ENCODE measurements at regions not wholly inside any gene's neighbourhood (a gene's known extent, or its start where the extent isn't known, plus 50 kb on each side); places are given as distances from the start of the nearest gene placed in this dataset.

DNA sequence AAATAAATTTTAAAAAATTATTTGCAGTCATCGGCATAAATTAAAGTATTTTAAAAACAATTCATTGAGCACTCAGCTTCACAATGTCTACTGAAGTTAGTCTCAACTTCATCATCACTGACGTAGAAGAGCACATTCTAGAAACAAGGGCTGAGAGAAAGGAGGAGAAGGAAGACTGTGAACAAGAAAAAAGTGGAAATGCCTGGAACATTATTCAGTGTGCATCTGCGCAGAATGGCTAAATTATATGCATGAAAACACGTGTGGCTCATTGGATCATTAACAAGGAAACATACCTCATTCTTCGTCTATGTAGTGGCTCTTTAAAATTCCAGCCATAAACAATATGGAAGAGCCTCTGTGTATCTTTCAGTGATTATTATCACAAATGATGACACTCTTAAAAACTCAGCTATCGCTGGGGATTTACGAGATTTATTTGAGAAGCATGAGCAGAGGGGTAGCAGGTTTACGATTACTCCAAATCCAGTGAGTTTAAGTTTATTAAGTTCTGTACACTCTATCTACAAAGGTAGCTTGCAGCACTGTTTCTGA lies 404.2 kb upstream of the CDIN1 start:
- DNase-seq (ENCODE audit: low read depth in 1 of 2, low spot score in 1 of 2) (no peak), ATAC-seq (no peak), FAIRE-seq (no peak)
- H3K4me3 ChIP-seq, result no peak overlapping the region
- peaks cover 33% of the 10 kb centered on the region; the same call in 2 of the 3 replicates for H3K4me1 ChIP-seq
- no peak overlapping the region for H3K4me2 ChIP-seq
- WGBS (ENCODE audit: missing lambda C conversion rate), result 90% methylated on average over 8 of the region's 8 CpGs
- no peak overlapping the region for H3K27ac ChIP-seq
- ChIA-PET CTCF (interaction anchor here (0.8 kb wide), 1 partner anchor 12 kb away, joined by 3 read pairs; no protein-coding TSS in a partner anchor), POLR2A (no interaction called here)
- no peak for TF ChIP-seq KDM5A (IDR thresholded peaks at IDR 0.05)
- peak; percentile 15 for TF ChIP-seq MAFK (IDR thresholded peaks at IDR 0.05; ENCODE audit: partially characterized antibody)
- H3K9me3 ChIP-seq, result no peaks in the 10 kb centered on the region

DNA sequence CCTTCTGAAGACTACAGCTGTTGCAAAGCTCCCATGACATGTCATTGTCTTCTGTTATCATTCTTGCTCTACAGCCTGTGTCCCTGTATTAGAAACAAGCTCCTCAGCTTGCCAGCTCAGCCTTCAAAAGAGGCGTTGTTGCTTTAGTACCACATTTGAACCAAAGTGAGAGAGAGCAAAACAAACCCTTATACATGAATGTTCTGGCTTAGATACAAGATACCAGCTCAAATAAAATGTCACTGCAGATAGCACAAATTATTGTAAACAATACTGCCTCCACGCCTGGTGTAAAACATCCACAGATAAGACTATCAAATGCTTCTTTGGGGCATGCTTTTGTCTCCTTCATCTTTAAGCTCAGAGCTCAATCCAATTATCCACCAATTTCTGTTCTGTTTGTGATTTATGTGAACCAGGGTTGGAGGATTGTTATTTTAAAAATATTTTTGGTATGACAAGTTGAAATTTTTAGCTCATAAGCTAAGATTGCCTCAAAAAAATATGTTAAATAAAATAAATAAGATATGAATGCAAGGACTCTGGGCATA lies 403.6 kb upstream of the CDIN1 start:
- Histone ChIP-seq H3K4me2 (no peak overlapping the region), H3K4me1 (peaks cover 33% of the 10 kb centered on the region; the same call in 2 of the 3 replicates), H3K9me3 (no peaks in the 10 kb centered on the region), H3K4me3 (no peak overlapping the region), H3K27ac (no peak overlapping the region)
- WGBS (ENCODE audit: missing lambda C conversion rate), result 50% methylated on average over 2 of the region's 2 CpGs
- FAIRE-seq (no peak), DNase-seq (ENCODE audit: low read depth in 1 of 2, low spot score in 1 of 2) (no peak), ATAC-seq (no peak)
- POLR2A ChIA-PET, result no interaction called here
- CTCF ChIA-PET, result interaction anchor here (0.8 kb wide), 1 partner anchor 12 kb away, joined by 3 read pairs; no protein-coding TSS in a partner anchor
- TF ChIP-seq FOSB (CRISPR knock-in tag; IDR thresholded peaks at IDR 0.05), result no peak
- no peak for TF ChIP-seq HOXB5 (CRISPR knock-in tag; IDR thresholded peaks at IDR 0.05)

DNA sequence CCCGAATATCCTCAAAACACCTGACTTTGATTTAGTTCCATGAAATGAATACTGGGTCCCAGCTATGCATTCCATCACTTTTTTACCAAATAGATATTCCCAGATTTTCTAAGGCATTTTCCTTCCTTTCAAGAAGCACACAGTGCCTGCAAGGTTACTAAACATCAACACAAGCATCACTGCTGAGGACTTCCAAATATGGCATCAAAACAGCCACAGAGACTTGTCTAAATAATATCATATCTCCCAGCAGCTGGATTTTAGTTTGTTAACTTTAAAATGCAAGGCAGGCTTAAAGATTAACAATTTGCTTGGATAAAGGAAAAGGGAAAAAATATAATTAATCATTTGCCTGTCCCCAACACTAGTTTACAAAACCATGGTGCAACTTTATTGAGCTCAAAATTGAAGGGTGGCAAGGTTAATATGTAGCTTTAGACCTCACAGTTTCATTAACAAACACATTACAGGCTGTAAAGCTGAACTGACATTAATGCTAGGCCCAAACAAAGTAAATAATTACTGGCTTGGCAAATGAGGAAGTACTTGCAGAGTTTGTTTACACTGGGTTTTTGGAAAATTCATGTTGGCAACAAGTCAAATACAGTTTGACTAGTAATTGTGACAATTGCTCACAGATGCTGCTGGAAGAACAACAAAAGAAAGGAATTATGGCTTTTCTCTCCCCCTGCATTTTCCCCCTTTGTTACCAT lies 401.7 kb upstream of the CDIN1 start:
- peak in 1 of 2 experiments; percentile 84; a peak in 3 of 6 replicates for ATAC-seq
- no peak overlapping the region for H3K4me3 ChIP-seq
- H3K9me3 ChIP-seq, result no peaks in the 10 kb centered on the region
- no peak for FAIRE-seq
- POLR2A ChIA-PET, result no interaction called here
- peak overlapping the region; percentile 43 to 54; a peak in 3 of 6 replicates for H3K27ac ChIP-seq
- peaks cover 31% of the 10 kb centered on the region; the same call in 2 of the 3 replicates for H3K4me1 ChIP-seq
- TF ChIP-seq NPAS2 (CRISPR knock-in tag; IDR thresholded peaks at IDR 0.05; ENCODE audit: borderline replicate concordance) (no peak), JUNB (IDR thresholded peaks at IDR 0.05) (peak; percentile 17; the same call in 1 of the 2 replicates), JUN (IDR thresholded peaks at IDR 0.05) (peak in 1 of 2 experiments; percentile 23; a peak in 1 of 5 replicates), CEBPB (IDR thresholded peaks at IDR 0.05) (peak in 1 of 2 experiments; percentile 22; a peak in 1 of 4 replicates), GATA3 (IDR thresholded peaks at IDR 0.05; ENCODE audit: borderline replicate concordance) (peak; percentile 70)
- TF ChIP-seq, protein P1, sequence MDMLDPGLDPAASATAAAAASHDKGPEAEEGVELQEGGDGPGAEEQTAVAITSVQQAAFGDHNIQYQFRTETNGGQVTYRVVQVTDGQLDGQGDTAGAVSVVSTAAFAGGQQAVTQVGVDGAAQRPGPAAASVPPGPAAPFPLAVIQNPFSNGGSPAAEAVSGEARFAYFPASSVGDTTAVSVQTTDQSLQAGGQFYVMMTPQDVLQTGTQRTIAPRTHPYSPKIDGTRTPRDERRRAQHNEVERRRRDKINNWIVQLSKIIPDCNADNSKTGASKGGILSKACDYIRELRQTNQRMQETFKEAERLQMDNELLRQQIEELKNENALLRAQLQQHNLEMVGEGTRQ (IDR thresholded peaks at IDR 0.05), result no peak
- CTCF ChIA-PET, result no interaction called here
- H3K4me2 ChIP-seq, result peak overlapping the region; percentile 43
- WGBS (ENCODE audit: missing lambda C conversion rate), result 18% methylated on average over 1 of the region's 1 CpG
- DNase-seq (ENCODE audit: low read depth in 1 of 2, low spot score in 1 of 2), result peak in 1 of 2 experiments; percentile 81

DNA sequence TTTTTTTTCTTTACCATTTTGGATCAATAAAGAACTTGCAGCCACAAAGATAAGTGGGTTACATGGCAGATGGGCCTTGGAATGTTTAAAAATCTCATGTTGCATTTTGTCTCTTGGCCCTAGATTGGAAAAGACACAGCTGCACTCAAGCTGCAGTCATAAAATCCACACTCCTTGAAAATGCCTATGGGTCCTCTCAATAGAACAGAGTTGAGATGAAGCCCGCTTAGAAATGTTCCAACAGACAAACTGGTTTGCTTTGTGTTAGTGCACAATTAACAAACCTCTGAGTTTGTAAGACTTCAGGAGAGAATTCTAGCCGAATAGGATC lies 401.2 kb upstream of the CDIN1 start:
- DNase-seq (ENCODE audit: low read depth in 1 of 2, low spot score in 1 of 2) (no peak), FAIRE-seq (no peak), ATAC-seq (no peak)
- Histone ChIP-seq H3K4me1 (peaks cover 26% of the 10 kb centered on the region; the same call in 2 of the 3 replicates), H3K27ac (peak overlapping the region in 1 of 2 experiments; percentile 54; a peak in 3 of 6 replicates), H3K4me3 (no peak overlapping the region), H3K9me3 (no peaks in the 10 kb centered on the region), H3K4me2 (peak overlapping the region; percentile 43)
- WGBS (ENCODE audit: missing lambda C conversion rate), result 79% methylated on average over 2 of the region's 2 CpGs
- ChIA-PET CTCF (no interaction called here), POLR2A (no interaction called here)
- TF ChIP-seq, protein P2, sequence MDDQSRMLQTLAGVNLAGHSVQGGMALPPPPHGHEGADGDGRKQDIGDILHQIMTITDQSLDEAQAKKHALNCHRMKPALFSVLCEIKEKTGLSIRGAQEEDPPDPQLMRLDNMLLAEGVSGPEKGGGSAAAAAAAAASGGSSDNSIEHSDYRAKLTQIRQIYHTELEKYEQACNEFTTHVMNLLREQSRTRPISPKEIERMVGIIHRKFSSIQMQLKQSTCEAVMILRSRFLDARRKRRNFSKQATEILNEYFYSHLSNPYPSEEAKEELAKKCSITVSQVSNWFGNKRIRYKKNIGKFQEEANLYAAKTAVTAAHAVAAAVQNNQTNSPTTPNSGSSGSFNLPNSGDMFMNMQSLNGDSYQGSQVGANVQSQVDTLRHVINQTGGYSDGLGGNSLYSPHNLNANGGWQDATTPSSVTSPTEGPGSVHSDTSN (IDR thresholded peaks at IDR 0.05), result no peak
- TF ChIP-seq SMC3 (IDR thresholded peaks at IDR 0.05), result no peak
- TF ChIP-seq MYC (IDR thresholded peaks at IDR 0.05; ENCODE audit: borderline replicate concordance, low read length), result no peak
- no peak for TF ChIP-seq ZC3H11A (IDR thresholded peaks at IDR 0.05)
- TF ChIP-seq BHLHE40 (IDR thresholded peaks at IDR 0.05; ENCODE audit: low read depth, low read length), result no peak
- no peak for TF ChIP-seq JUN (IDR thresholded peaks at IDR 0.05)
- TF ChIP-seq, protein P3, sequence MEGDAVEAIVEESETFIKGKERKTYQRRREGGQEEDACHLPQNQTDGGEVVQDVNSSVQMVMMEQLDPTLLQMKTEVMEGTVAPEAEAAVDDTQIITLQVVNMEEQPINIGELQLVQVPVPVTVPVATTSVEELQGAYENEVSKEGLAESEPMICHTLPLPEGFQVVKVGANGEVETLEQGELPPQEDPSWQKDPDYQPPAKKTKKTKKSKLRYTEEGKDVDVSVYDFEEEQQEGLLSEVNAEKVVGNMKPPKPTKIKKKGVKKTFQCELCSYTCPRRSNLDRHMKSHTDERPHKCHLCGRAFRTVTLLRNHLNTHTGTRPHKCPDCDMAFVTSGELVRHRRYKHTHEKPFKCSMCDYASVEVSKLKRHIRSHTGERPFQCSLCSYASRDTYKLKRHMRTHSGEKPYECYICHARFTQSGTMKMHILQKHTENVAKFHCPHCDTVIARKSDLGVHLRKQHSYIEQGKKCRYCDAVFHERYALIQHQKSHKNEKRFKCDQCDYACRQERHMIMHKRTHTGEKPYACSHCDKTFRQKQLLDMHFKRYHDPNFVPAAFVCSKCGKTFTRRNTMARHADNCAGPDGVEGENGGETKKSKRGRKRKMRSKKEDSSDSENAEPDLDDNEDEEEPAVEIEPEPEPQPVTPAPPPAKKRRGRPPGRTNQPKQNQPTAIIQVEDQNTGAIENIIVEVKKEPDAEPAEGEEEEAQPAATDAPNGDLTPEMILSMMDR (IDR thresholded peaks at IDR 0.05), result no peak
- TF ChIP-seq, protein P4, sequence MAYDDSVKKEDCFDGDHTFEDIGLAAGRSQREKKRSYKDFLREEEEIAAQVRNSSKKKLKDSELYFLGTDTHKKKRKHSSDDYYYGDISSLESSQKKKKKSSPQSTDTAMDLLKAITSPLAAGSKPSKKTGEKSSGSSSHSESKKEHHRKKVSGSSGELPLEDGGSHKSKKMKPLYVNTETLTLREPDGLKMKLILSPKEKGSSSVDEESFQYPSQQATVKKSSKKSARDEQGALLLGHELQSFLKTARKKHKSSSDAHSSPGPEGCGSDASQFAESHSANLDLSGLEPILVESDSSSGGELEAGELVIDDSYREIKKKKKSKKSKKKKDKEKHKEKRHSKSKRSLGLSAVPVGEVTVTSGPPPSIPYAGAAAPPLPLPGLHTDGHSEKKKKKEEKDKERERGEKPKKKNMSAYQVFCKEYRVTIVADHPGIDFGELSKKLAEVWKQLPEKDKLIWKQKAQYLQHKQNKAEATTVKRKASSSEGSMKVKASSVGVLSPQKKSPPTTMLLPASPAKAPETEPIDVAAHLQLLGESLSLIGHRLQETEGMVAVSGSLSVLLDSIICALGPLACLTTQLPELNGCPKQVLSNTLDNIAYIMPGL (CRISPR knock-in tag; IDR thresholded peaks at IDR 0.05; ENCODE audit: borderline replicate concordance), result no peak
- TF ChIP-seq NPAS2 (CRISPR knock-in tag; IDR thresholded peaks at IDR 0.05; ENCODE audit: borderline replicate concordance), result no peak
- TF ChIP-seq ZFP36 (IDR thresholded peaks at IDR 0.05; ENCODE audit: borderline replicate concordance, partially characterized antibody), result no peak
- no peak for TF ChIP-seq FOXS1 (CRISPR knock-in tag; IDR thresholded peaks at IDR 0.05)
- no peak for TF ChIP-seq RNF2 (IDR thresholded peaks at IDR 0.05; ENCODE audit: borderline replicate concordance, low read depth)
- TF ChIP-seq ZSCAN20 (CRISPR knock-in tag; IDR thresholded peaks at IDR 0.05), result no peak
- TF ChIP-seq HOXA7 (CRISPR knock-in tag; IDR thresholded peaks at IDR 0.05), result no peak
- no peak for TF ChIP-seq KDM1A (IDR thresholded peaks at IDR 0.05; ENCODE audit: low read depth)
